Neuronal stem cell (in vitro differentiated cells): ENCODE measurements at regions not wholly inside any gene's neighbourhood (a gene's known extent, or its start where the extent isn't known, plus 50 kb on each side); places are given as distances from the start of the nearest gene placed in this dataset.

ENCODE experiments used
- DNase-seq: peaks from one replicate; pipeline ENCODE4 v3.0.0-alpha.2; 2013; ENCODE audit warnings: low spot score
- H2AFZ ChIP-seq: one replicate; pipeline ENCODE4 v1.6.1; 2013; ENCODE audit warnings: mild to moderate bottlenecking, low read length, inconsistent platforms
- H2AK5ac ChIP-seq: 2 replicates; pipeline ENCODE4 v1.6.1; 2013; ENCODE audit warnings: low read depth, mild to moderate bottlenecking, inconsistent platforms, low read length, moderate library complexity, mixed read lengths
- H2BK120ac ChIP-seq: 2 replicates; pipeline ENCODE4 v1.6.1; 2013; ENCODE audit warnings: low read depth, mild to moderate bottlenecking, inconsistent platforms, low read length, moderate library complexity, mixed read lengths
- H2BK12ac ChIP-seq: one replicate; pipeline ENCODE4 v1.6.1; 2013; ENCODE audit warnings: low read length, inconsistent platforms
- H2BK15ac ChIP-seq: 2 replicates; pipeline ENCODE4 v1.6.1; 2013; ENCODE audit warnings: mild to moderate bottlenecking, low read length, inconsistent platforms, mixed read lengths
- H2BK5ac ChIP-seq: one replicate; pipeline ENCODE4 v1.6.1; 2013; ENCODE audit warnings: inconsistent platforms, mild to moderate bottlenecking, low read length, moderate library complexity
- H3K14ac ChIP-seq: one replicate; pipeline ENCODE4 v1.6.1; 2013; ENCODE audit warnings: low read length, inconsistent platforms
- H3K18ac ChIP-seq: 2 replicates; pipeline ENCODE4 v1.6.1; 2013; ENCODE audit warnings: low read length, inconsistent platforms
- H3K23ac ChIP-seq: 2 replicates; pipeline ENCODE4 v1.6.1; 2013; ENCODE audit warnings: low read depth, mild to moderate bottlenecking, mixed read lengths, low read length, inconsistent platforms; ENCODE audit not compliant: poor library complexity
- H3K27ac ChIP-seq: replicated peaks from 3 replicates; pipeline ENCODE4 v1.5.1; 2013; ENCODE audit warnings: low read length, inconsistent platforms
- H3K27me3 ChIP-seq, 3 experiments: 2 replicates each; pipeline ENCODE4 v1.6.1; 2013; ENCODE audit warnings: low read length in 3 of 3, mild to moderate bottlenecking in 2 of 3, inconsistent platforms in 1 of 3, low read depth in 1 of 3, mixed read lengths in 1 of 3, moderate library complexity in 1 of 3; ENCODE audit not compliant: control insufficient read depth in 3 of 3, insufficient read depth in 3 of 3
- H3K36me3 ChIP-seq, 2 donors: replicated peaks in 1 of 2; 2 replicates each; pipeline ENCODE4 v1.6.1; 2013; ENCODE audit warnings: low read length in 2 of 2; ENCODE audit not compliant: control insufficient read depth in 2 of 2, insufficient read depth in 2 of 2
- H3K4ac ChIP-seq: 2 replicates; pipeline ENCODE4 v1.6.1; 2013; ENCODE audit warnings: inconsistent platforms, mild to moderate bottlenecking, low read length, moderate library complexity
- H3K4me1 ChIP-seq, 2 donors: 1 replicate in 1 of 2; 2 replicates in 1 of 2; pipeline ENCODE4 v1.6.1; 2013; ENCODE audit warnings: low read length in 2 of 2, low read depth in 1 of 2; ENCODE audit not compliant: control insufficient read depth in 2 of 2, insufficient read depth in 1 of 2
- H3K4me2 ChIP-seq: one replicate; pipeline ENCODE4 v1.6.1; 2013; ENCODE audit warnings: mild to moderate bottlenecking, low read length, inconsistent platforms; ENCODE audit not compliant: insufficient read depth, poor library complexity, severe bottlenecking
- H3K4me3 ChIP-seq, 2 donors: 2 replicates each; pipeline ENCODE4 v1.5.1; 2013; ENCODE audit warnings: low read length in 2 of 2, mild to moderate bottlenecking in 2 of 2, inconsistent platforms in 1 of 2, moderate library complexity in 1 of 2
- H3K79me1 ChIP-seq: one replicate; pipeline ENCODE4 v1.6.1; 2013; ENCODE audit warnings: low read depth, mild to moderate bottlenecking, inconsistent platforms, low read length, moderate library complexity
- H3K9ac ChIP-seq: one replicate; pipeline ENCODE4 v1.6.1; 2013; ENCODE audit warnings: mild to moderate bottlenecking, low read depth, low read length, inconsistent platforms; ENCODE audit not compliant: poor library complexity
- H3K9me3 ChIP-seq, 2 donors: replicated peaks in 1 of 2; 2 replicates each; pipeline versions ENCODE3 to v1.6.1; 2013; ENCODE audit warnings: low read length in 2 of 2, mild to moderate bottlenecking in 2 of 2, inconsistent platforms in 1 of 2, low read depth in 1 of 2, mixed read lengths in 1 of 2, moderate library complexity in 1 of 2; ENCODE audit not compliant: control insufficient read depth in 2 of 2, insufficient read depth in 1 of 2
- H4K8ac ChIP-seq: one replicate; pipeline ENCODE4 v1.6.1; 2013; ENCODE audit warnings: low read depth, mild to moderate bottlenecking, inconsistent platforms, low read length, moderate library complexity
- H4K91ac ChIP-seq: one replicate; pipeline ENCODE4 v1.6.1; 2013; ENCODE audit warnings: low read length, low read depth, mild to moderate bottlenecking, inconsistent platforms; ENCODE audit not compliant: poor library complexity
- WGBS, 2 donors: extraction: QIAGEN DNeasy Blood & Tissue Kit; methylation state at CpG; one replicate each; pipeline ENCODE4 v1.1.7; 2013; ENCODE audit warnings: missing lambda C conversion rate in 2 of 2, mixed read lengths in 1 of 2; ENCODE audit not compliant: insufficient read length in 2 of 2, insufficient replicate concordance in 1 of 2; ENCODE audit errors: extremely low coverage in 2 of 2; 5-methylcytosine and 5-hydroxymethylcytosine counted together

GRCh38 chr3:194082743-194083636, 53.0 kb upstream of the HES1 start:
- peaks cover 26 to 47% of the 10 kb centered on the region in 2 donors for H3K4me1 ChIP-seq
- no peak overlapping the region for H2BK5ac ChIP-seq
- H3K9ac ChIP-seq, result no peak overlapping the region
- H3K79me1 ChIP-seq, result no peaks in the 10 kb centered on the region
- H3K14ac ChIP-seq, result no peak overlapping the region
- no peak overlapping the region for H3K27ac ChIP-seq
- H4K91ac ChIP-seq, result no peak overlapping the region
- peak overlapping the region; percentile 5 for H2AK5ac ChIP-seq
- H3K9me3 ChIP-seq, result peaks cover 0 to 7% of the 10 kb centered on the region in 2 donors
- H2BK15ac ChIP-seq, result no peak overlapping the region
- peak overlapping the region; percentile 61 for H2AFZ ChIP-seq
- H2BK12ac ChIP-seq, result no peak overlapping the region
- no peak overlapping the region for H3K23ac ChIP-seq
- H3K36me3 ChIP-seq, result no peaks in the 10 kb centered on the region
- no peak for DNase-seq
- H4K8ac ChIP-seq, result no peak overlapping the region
- peak overlapping the region; percentile 58 for H3K18ac ChIP-seq
- no peaks in the 10 kb centered on the region for H3K27me3 ChIP-seq
- no peak overlapping the region for H3K4me2 ChIP-seq
- no peak overlapping the region for H3K4ac ChIP-seq
- no peak overlapping the region for H2BK120ac ChIP-seq
- no CpG with 5 or more reads among the region's 18 CpGs for WGBS, 2 donors
- no peak overlapping the region for H3K4me3 ChIP-seq

- Histone ChIP-seq H3K27me3 (no peaks in the 10 kb centered on the region), H3K36me3 (no peaks in the 10 kb centered on the region), H3K18ac (peak overlapping the region; percentile 58), H3K23ac (no peak overlapping the region), H3K79me1 (no peaks in the 10 kb centered on the region), H3K14ac (no peak overlapping the region), H3K9me3 (peaks cover 0 to 7% of the 10 kb centered on the region in 2 donors), H2AFZ (no peak overlapping the region), H2AK5ac (peak overlapping the region; percentile 5), H3K4me1 (peaks cover 27 to 40% of the 10 kb centered on the region in 2 donors), H2BK12ac (no peak overlapping the region), H2BK5ac (no peak overlapping the region), H3K27ac (no peak overlapping the region), H3K4ac (no peak overlapping the region), H3K9ac (no peak overlapping the region), H2BK120ac (no peak overlapping the region), H2BK15ac (no peak overlapping the region), H4K8ac (no peak overlapping the region), H3K4me3 (no peak overlapping the region), H4K91ac (no peak overlapping the region), H3K4me2 (no peak overlapping the region)
- no CpG with 5 or more reads among the region's 6 CpGs for WGBS, 2 donors
- no peak for DNase-seq
Observed at GRCh38 chr3:194083637-194084224, 52.2 kb upstream of the HES1 start.

- no peaks in the 10 kb centered on the region for H3K36me3 ChIP-seq
- H2AFZ ChIP-seq, result no peak overlapping the region
- H3K18ac ChIP-seq, result no peak overlapping the region
- WGBS, 2 donors, result no CpG with 5 or more reads among the region's 5 CpGs
- H2BK15ac ChIP-seq, result no peak overlapping the region
- H2AK5ac ChIP-seq, result peak overlapping the region; percentile 6
- H4K8ac ChIP-seq, result no peak overlapping the region
- H3K14ac ChIP-seq, result no peak overlapping the region
- no peak overlapping the region for H2BK120ac ChIP-seq
- H3K9ac ChIP-seq, result no peak overlapping the region
- no peak overlapping the region for H3K27ac ChIP-seq
- peaks cover 0 to 7% of the 10 kb centered on the region in 2 donors for H3K9me3 ChIP-seq
- H2BK5ac ChIP-seq, result no peak overlapping the region
- no peak overlapping the region for H3K4me2 ChIP-seq
- DNase-seq, result no peak
- no peaks in the 10 kb centered on the region for H3K79me1 ChIP-seq
- H3K4me1 ChIP-seq, result peaks cover 29 to 38% of the 10 kb centered on the region in 2 donors
- no peaks in the 10 kb centered on the region for H3K27me3 ChIP-seq
- no peak overlapping the region for H3K4ac ChIP-seq
- H3K4me3 ChIP-seq, result no peak overlapping the region
- H2BK12ac ChIP-seq, result no peak overlapping the region
- H3K23ac ChIP-seq, result no peak overlapping the region
- H4K91ac ChIP-seq, result no peak overlapping the region
Observed at GRCh38 chr3:194084284-194084683, 51.7 kb upstream of the HES1 start.
